ENCODE measurements at regions not wholly inside any gene's neighbourhood (a gene's known extent, or its start where the extent isn't known, plus 50 kb on each side); places are given as distances from the start of the nearest gene placed in this dataset.

GRCh38 chr4:84378356-84378755 lies 120.7 kb downstream of the NKX6-1 start:
- TF ChIP-seq CTCF (IDR thresholded peaks at IDR 0.05), result no peak
- TF ChIP-seq EP300 (IDR thresholded peaks at IDR 0.05), result no peak
